ENCODE measurements at regions not wholly inside any gene's neighbourhood (a gene's known extent, or its start where the extent isn't known, plus 50 kb on each side); places are given as distances from the start of the nearest gene placed in this dataset.
"Not testable (repeated sequence)": the region's sequence is repeated elsewhere in the genome, so short reads cannot be mapped to it uniquely, and the experiment has no call there.

DNA sequence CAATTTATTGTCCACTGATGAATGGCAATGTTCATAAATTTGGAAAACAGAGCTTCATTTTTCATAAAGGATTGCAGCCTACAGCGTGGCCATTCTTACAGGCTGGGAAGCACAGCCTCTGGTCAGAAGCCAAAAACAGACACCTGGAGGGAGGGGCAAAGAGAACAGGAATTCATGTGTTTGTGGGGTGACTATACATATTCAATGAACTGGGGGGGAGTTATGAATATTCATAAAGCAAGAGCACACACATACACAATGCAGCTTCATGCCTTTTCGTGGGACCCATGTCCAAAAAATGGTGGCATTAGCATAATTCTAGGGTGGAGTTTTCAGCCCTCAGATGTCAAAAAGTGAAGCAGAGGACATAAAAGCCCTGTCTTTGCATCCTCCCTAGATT, 173.3 kb downstream of the VEGFC start:
- Mint-ChIP-seq H3K4me3 (ENCODE audit: unreplicated experiment) (no peak overlapping the region), H3K36me3 (ENCODE audit: low read depth) (peaks cover 1% of the 10 kb centered on the region), H3K9me3 (ENCODE audit: low read depth) (peaks cover 8% of the 10 kb centered on the region), H3K27me3 (ENCODE audit: low read depth) (peaks cover 18% of the 10 kb centered on the region), H3K4me1 (ENCODE audit: low read depth) (peaks cover 9% of the 10 kb centered on the region), H3K27ac (ENCODE audit: unreplicated experiment) (no peak overlapping the region)
- TF ChIP-seq, protein P1, sequence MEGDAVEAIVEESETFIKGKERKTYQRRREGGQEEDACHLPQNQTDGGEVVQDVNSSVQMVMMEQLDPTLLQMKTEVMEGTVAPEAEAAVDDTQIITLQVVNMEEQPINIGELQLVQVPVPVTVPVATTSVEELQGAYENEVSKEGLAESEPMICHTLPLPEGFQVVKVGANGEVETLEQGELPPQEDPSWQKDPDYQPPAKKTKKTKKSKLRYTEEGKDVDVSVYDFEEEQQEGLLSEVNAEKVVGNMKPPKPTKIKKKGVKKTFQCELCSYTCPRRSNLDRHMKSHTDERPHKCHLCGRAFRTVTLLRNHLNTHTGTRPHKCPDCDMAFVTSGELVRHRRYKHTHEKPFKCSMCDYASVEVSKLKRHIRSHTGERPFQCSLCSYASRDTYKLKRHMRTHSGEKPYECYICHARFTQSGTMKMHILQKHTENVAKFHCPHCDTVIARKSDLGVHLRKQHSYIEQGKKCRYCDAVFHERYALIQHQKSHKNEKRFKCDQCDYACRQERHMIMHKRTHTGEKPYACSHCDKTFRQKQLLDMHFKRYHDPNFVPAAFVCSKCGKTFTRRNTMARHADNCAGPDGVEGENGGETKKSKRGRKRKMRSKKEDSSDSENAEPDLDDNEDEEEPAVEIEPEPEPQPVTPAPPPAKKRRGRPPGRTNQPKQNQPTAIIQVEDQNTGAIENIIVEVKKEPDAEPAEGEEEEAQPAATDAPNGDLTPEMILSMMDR (IDR thresholded peaks at IDR 0.05), result no peak
- DNase-seq (ENCODE audit: low spot score), result no peak

DNA sequence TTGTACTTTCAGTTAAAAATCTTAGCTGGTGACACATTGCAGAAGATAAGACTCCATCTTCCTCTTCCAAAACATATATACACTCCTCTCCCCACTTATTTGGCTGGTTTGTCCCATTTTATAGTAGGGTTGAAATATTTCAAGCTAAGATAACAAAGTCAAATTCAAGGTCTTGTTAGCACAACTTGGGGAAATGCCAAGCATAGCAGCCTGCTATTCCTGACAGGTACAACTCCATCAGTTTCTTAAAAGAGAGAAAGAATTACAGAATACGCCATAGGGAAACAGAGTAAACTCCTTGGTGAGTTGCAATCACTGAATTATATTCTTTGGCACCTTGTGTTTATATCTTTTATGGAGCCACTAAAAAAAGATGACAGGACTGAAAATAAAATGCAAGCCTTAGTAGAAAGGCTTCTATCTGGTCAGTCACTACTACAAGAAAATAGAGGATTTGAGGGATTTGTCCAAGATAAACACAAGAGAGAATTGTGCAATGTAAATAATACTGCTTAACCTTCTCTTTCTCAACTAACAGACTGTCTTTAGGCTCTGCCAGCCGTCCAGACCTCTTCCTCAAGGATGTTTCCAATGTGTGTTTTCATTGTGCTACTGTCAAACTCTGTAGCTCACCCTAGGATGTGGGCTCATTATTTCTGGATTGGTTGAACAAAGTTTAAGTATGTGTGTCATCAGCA, 170.3 kb downstream of the VEGFC start:
- Mint-ChIP-seq H3K4me1 (ENCODE audit: low read depth) (peaks cover 9% of the 10 kb centered on the region), H3K27ac (ENCODE audit: unreplicated experiment) (no peak overlapping the region), H3K36me3 (ENCODE audit: low read depth) (no peaks in the 10 kb centered on the region), H3K27me3 (ENCODE audit: low read depth) (peaks cover 18% of the 10 kb centered on the region), H3K9me3 (ENCODE audit: low read depth) (peaks cover 2% of the 10 kb centered on the region), H3K4me3 (ENCODE audit: unreplicated experiment) (no peak overlapping the region)
- TF ChIP-seq, protein P1 (IDR thresholded peaks at IDR 0.05), result no peak
- no peak for DNase-seq (ENCODE audit: low spot score)

- not testable (repeated sequence) for H3K36me3 Mint-ChIP-seq (ENCODE audit: low read depth); H3K4me3 Mint-ChIP-seq (ENCODE audit: unreplicated experiment); H3K27me3 Mint-ChIP-seq (ENCODE audit: low read depth); DNase-seq (ENCODE audit: low spot score); H3K4me1 Mint-ChIP-seq (ENCODE audit: low read depth); H3K9me3 Mint-ChIP-seq (ENCODE audit: low read depth); H3K27ac Mint-ChIP-seq (ENCODE audit: unreplicated experiment)
Observed at GRCh38 chr4:176624983-176625610, 167.6 kb downstream of the VEGFC start.

- no peak overlapping the region for H3K27ac Mint-ChIP-seq (ENCODE audit: unreplicated experiment)
- TF ChIP-seq, protein P1 (IDR thresholded peaks at IDR 0.05), result no peak
- no peak for DNase-seq (ENCODE audit: low spot score)
- H3K4me1 Mint-ChIP-seq (ENCODE audit: low read depth), result no peaks in the 10 kb centered on the region
- peaks cover 6% of the 10 kb centered on the region for H3K27me3 Mint-ChIP-seq (ENCODE audit: low read depth)
- H3K36me3 Mint-ChIP-seq (ENCODE audit: low read depth), result no peaks in the 10 kb centered on the region
- H3K9me3 Mint-ChIP-seq (ENCODE audit: low read depth), result no peaks in the 10 kb centered on the region
- no peak overlapping the region for H3K4me3 Mint-ChIP-seq (ENCODE audit: unreplicated experiment)
Observed at GRCh38 chr4:176627916-176628315, 164.8 kb downstream of the VEGFC start.

DNA sequence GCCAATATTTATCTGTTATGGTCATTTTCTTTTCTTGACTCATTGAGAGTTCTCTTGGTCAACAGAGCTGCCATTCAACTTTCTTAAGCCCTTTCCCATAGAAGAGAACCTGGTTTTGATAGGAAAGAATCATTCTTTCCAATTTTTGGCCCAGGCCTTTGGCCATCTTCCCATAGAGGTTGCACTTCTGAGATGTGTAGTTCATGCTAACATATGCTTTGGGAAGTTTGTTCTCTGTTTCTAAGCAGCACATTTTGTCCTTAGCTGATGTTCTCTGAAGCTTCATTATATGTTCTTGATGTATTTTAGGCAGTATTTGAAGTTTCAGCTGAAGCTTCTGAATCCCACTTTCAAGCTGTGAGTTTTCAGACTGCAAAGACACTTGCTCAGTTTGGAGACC, 161.1 kb downstream of the VEGFC start:
- TF ChIP-seq, protein P1 (IDR thresholded peaks at IDR 0.05), result no peak
- Mint-ChIP-seq H3K36me3 (ENCODE audit: low read depth) (no peaks in the 10 kb centered on the region), H3K4me1 (ENCODE audit: low read depth) (no peaks in the 10 kb centered on the region), H3K9me3 (ENCODE audit: low read depth) (no peaks in the 10 kb centered on the region), H3K27me3 (ENCODE audit: low read depth) (peaks cover 7% of the 10 kb centered on the region), H3K27ac (ENCODE audit: unreplicated experiment) (no peak overlapping the region), H3K4me3 (ENCODE audit: unreplicated experiment) (no peak overlapping the region)
- DNase-seq (ENCODE audit: low spot score), result no peak
